Mammary epithelial cell (primary cell): ENCODE measurements at regions not wholly inside any gene's neighbourhood (a gene's known extent, or its start where the extent isn't known, plus 50 kb on each side); places are given as distances from the start of the nearest gene placed in this dataset.

Experiments
- CTCF ChIP-seq, 2 donors: IDR thresholded peaks in 1 of 2; conservative IDR thresholded peaks in 1 of 2; 2 replicates each; pipeline ENCODE4 v1.5.1; 2011 to 2012; ENCODE audit warnings: inconsistent platforms in 2 of 2, low read length in 2 of 2, mild to moderate bottlenecking in 2 of 2, control low read depth in 1 of 2, low read depth in 1 of 2; ENCODE audit not compliant: insufficient read depth in 1 of 2; ENCODE audit errors: extremely low read depth in 1 of 2
- EZH2 ChIP-seq: IDR thresholded peaks from 2 replicates; pipeline ENCODE4 v1.6.1; 2012; ENCODE audit warnings: low read length, inconsistent platforms, borderline replicate concordance

GRCh38 chr13:88800505-88800904 is 1129.3 kb downstream of the SLITRK5 start:
- TF ChIP-seq CTCF (conservative IDR thresholded peaks at IDR 0.05 in 1 of 2, IDR thresholded peaks at IDR 0.05 in 1 of 2; ENCODE audit: extremely low read depth in 1 of 2, insufficient read depth in 1 of 2, low read depth in 1 of 2, low read length in 2 of 2) (no peak), EZH2 (no peak)
